ENCODE measurements at regions not wholly inside any gene's neighbourhood (a gene's known extent, or its start where the extent isn't known, plus 50 kb on each side); places are given as distances from the start of the nearest gene placed in this dataset.

DNA sequence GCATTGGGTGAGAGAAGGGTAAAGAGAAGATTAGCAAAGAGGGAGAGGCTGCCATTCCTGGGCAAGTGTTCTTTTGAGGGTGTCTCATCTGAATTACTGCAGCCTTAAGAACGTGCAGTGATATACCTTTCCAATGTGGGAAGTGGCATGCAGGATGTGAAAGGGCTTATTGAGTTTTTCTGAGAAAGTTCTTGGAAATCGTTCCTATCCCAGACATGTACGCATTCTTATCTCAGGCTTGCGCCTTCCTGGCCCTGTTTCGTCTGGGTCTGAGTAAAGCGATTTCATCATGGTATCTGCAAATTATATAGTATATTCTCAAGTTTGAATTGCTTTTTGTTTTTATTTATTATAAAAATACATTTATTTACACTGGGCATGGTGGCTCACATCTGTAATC lies 699.8 kb downstream of the TRAM1L1 start:
- no peak for TF ChIP-seq ZFX (IDR thresholded peaks at IDR 0.05; ENCODE audit: borderline replicate concordance)
- TF ChIP-seq, protein P1, sequence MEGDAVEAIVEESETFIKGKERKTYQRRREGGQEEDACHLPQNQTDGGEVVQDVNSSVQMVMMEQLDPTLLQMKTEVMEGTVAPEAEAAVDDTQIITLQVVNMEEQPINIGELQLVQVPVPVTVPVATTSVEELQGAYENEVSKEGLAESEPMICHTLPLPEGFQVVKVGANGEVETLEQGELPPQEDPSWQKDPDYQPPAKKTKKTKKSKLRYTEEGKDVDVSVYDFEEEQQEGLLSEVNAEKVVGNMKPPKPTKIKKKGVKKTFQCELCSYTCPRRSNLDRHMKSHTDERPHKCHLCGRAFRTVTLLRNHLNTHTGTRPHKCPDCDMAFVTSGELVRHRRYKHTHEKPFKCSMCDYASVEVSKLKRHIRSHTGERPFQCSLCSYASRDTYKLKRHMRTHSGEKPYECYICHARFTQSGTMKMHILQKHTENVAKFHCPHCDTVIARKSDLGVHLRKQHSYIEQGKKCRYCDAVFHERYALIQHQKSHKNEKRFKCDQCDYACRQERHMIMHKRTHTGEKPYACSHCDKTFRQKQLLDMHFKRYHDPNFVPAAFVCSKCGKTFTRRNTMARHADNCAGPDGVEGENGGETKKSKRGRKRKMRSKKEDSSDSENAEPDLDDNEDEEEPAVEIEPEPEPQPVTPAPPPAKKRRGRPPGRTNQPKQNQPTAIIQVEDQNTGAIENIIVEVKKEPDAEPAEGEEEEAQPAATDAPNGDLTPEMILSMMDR (IDR thresholded peaks at IDR 0.05): no peak

Data from 22Rv1 (cell line).